Breast epithelium (tissue), 3 donors: ENCODE measurements at regions not wholly inside any gene's neighbourhood (a gene's known extent, or its start where the extent isn't known, plus 50 kb on each side); places are given as distances from the start of the nearest gene placed in this dataset.

Experiments used
- POLR2A ChIP-seq: fragments of 450-650 bp; IDR thresholded peaks from one replicate; pipeline ENCODE4 v1.6.1; 2016; ENCODE audit warnings: antibody characterized with exemption, mild to moderate bottlenecking, moderate library complexity
- POLR2AphosphoS5 ChIP-seq, 3 donors: sonication (generic); formaldehyde crosslinking; IDR thresholded peaks; one replicate each; pipeline ENCODE4 v1.6.1; 2017; ENCODE audit warnings: antibody characterized with exemption in 3 of 3
- TF ChIP-seq, protein P1 (sequence below), 3 donors: fragments of 450-650 bp; IDR thresholded peaks; one replicate each; pipeline ENCODE4 v1.5.1; 2016 to 2017; ENCODE audit warnings: antibody characterized with exemption in 3 of 3, mild to moderate bottlenecking in 3 of 3, moderate library complexity in 3 of 3

DNA sequence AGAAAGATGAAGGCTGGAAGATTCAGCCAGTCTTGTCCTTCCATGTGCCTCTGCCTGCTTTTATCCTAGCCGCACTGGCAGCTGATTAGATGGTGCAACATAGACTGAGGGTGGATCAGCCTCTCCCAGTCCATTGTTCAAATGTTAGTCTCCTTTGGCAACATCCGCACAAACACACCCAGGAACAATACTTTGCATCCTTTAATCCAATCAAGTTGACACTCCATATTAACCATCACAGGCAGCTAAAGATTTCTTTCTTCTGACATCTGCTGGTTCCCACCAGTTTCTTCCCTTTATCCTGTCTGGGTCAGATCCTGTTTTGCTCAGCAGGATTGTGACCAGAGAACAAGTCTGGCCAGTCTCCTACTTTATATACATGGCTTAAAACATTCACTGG, 276.5 kb upstream of the TYRP1 start:
- TF ChIP-seq, protein P1, sequence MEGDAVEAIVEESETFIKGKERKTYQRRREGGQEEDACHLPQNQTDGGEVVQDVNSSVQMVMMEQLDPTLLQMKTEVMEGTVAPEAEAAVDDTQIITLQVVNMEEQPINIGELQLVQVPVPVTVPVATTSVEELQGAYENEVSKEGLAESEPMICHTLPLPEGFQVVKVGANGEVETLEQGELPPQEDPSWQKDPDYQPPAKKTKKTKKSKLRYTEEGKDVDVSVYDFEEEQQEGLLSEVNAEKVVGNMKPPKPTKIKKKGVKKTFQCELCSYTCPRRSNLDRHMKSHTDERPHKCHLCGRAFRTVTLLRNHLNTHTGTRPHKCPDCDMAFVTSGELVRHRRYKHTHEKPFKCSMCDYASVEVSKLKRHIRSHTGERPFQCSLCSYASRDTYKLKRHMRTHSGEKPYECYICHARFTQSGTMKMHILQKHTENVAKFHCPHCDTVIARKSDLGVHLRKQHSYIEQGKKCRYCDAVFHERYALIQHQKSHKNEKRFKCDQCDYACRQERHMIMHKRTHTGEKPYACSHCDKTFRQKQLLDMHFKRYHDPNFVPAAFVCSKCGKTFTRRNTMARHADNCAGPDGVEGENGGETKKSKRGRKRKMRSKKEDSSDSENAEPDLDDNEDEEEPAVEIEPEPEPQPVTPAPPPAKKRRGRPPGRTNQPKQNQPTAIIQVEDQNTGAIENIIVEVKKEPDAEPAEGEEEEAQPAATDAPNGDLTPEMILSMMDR (IDR thresholded peaks at IDR 0.05) = no peak
- TF ChIP-seq POLR2AphosphoS5 (IDR thresholded peaks at IDR 0.05) (no peak), POLR2A (no peak)
